A172 (cell line): ENCODE measurements at regions not wholly inside any gene's neighbourhood (a gene's known extent, or its start where the extent isn't known, plus 50 kb on each side); places are given as distances from the start of the nearest gene placed in this dataset.

Experiments used
- DNase-seq: peaks from one replicate; pipeline ENCODE4 v3.0.0-alpha.2; 2015; ENCODE audit warnings: low spot score

DNA sequence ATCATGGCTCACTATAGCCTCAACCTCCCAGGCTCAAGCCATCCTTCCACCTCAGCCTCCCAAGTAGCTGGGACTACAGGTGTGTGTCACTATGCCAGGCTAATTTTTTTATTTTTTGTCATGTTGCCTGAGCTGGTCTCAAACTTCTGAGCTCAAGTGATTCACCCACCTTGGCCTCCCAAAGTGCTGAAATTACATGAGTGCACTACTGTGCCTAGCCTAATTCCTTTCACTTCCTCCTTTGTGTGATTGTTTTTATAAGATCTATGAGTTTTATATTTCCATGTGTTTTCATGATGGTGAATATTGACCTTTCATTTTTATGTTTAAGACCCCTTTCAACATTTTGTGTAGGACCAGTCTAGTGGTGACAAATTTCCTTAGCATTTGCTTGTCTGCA lies 55.2 kb upstream of the IL12B start:
- no peak for DNase-seq

- no peak for DNase-seq
Measured at GRCh38 chr5:159386028-159386711, 55.9 kb upstream of the IL12B start.

DNA sequence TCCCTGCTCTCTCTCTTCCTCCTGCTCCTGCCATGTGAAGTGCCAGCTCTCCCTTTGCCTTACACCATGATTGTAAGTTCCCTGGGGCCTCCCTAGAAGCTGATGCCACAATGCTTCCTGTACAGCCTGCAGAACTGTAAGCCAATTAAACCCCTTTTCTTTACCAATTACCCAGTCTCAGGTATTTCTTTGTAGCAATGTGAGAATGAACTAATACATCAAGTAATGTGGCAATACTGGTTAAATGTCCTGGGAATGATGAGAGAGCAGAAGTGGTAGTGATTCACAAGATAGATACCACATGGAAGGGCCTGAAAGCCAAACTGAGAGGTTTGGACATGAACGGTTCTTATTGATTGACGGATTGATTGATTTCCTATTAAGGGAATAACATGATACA lies 62.6 kb upstream of the IL12B start:
- no peak for DNase-seq

- no peak for DNase-seq
Measured at GRCh38 chr5:159393854-159394274, 63.6 kb upstream of the IL12B start.

- DNase-seq, result no peak
Measured at GRCh38 chr5:159395202-159395601, 64.9 kb upstream of the IL12B start.

GRCh38 chr5:159398936-159399335 lies 68.6 kb upstream of the IL12B start:
- DNase-seq, result no peak

GRCh38 chr5:159400476-159400875 lies 70.2 kb upstream of the IL12B start:
- no peak for DNase-seq

DNA sequence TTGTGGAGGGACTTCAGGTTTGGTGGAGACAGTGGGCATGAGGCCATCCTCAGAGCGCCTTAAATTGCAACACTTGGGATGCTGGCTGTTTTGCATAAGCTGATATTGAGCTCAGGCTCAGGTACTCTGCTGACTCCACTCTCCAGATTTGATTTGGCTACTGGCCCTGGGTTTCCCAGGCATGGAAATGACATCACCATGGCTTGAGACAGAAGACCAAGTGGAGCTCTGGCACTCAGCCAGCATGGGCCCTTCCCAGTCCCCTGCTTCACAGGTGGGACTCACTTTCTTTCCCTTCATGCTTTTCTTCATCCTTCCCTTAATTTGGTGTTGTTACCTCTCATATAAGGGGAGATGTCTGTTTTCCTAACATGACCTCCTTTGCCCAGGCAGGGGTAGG lies 72.0 kb upstream of the IL12B start:
- DNase-seq, result no peak

DNA sequence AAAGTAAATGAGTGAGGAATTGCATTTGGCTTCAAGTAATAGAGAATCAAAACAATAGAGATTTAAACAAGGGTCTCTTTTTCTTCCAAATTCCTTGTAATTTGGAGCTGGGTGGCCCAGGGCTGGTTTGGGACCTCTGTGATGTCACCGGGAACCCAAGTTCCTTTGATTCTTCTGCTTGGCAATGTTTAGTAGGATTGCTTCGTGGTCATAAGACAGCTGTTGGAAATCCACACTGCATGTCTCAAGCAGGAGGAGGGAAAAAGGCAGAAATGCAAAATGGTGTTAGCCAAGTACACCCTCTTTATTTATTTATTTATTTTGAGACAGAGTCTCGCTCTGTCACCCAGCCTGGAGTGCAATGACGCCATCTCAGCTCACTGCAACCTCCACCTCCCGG lies 72.6 kb upstream of the IL12B start:
- DNase-seq, result no peak

- DNase-seq, result peak; percentile 78
Measured at GRCh38 chr5:159403906-159404681, 73.8 kb upstream of the IL12B start.

DNA sequence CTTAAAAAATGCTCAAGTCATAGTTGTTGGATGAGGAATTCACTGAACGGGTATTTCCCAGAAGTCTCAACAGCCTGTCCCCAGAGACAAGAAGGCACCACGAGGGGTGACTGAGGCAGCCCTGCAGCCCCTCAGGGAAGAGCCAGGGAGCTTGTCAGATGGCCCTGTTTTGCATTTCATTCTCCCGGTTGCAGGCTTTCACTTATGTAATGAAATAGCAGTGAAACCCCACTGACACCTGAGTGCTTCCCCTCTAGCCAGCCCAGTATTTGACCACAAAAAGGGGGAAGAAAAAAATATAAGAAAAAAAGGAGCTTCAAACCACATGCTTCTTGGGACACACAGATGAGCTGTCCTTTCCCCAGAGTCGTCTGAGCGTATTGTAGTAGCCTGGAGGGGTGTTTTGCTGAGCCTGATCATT lies 75.3 kb upstream of the IL12B start:
- no peak for DNase-seq

- DNase-seq, result no peak
Measured at GRCh38 chr5:159406571-159406970, 76.3 kb upstream of the IL12B start.

- no peak for DNase-seq
Measured at GRCh38 chr5:159409801-159410200, 79.5 kb upstream of the IL12B start.

GRCh38 chr5:159410480-159410879 lies 80.2 kb upstream of the IL12B start:
- DNase-seq, result no peak

DNA sequence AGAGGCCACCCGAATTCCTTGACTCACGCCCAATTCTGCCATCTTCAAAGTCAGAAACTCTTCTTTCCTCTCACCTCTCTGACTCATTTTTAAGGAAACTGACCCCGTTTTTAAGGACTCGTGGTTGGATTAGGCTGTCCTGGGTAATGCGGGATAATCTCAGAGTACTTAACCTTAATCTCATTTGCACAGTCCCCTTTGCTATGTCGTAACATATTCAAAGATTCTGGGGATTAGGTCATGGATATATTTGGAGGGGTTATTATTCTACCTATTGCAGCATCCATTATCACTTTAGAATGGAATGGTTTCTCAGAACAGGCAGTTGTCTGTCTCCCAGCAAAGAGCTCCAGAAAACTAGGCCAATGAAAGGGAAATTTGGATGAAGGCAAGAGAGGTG lies 80.8 kb upstream of the IL12B start:
- no peak for DNase-seq

DNA sequence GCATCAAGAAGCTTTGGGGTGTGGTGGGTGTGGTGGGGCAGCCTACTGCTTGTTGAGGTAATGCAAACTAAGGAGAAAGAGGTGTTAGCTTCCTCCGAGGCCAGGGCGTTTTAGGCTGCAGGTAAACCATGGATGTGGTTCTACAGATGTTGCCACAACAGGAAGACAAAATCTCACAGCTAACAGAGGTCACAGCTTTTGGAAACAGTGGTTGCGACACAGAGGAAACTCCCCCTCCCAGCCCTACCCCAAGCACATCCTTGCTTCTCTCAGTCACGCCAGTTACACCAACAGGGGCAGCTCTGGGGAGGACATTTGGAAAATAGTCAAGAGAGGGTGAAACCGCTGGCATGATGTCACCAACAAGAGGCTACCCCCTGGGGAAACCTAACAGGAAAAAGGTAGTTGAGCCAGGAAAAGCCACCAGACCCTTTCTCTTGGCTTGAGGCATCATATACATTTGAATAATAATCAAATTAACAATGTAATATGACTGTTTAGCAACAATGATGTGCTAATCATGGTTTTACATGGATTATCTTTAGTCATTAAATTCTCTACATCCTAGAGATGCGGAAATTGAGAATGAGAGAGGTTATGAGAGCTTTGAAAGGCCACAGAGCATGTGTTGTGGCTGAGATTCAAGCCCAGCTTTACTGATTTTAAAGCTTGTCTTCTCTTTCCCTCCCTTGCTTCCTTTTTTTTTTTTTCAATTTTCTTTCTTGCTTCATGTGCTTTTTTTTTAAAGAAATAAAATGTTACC lies 82.2 kb upstream of the IL12B start:
- no peak for DNase-seq

GRCh38 chr5:159414021-159414420 lies 83.7 kb upstream of the IL12B start:
- no peak for DNase-seq

GRCh38 chr5:159415301-159415937 lies 85.1 kb upstream of the IL12B start:
- no peak for DNase-seq

DNA sequence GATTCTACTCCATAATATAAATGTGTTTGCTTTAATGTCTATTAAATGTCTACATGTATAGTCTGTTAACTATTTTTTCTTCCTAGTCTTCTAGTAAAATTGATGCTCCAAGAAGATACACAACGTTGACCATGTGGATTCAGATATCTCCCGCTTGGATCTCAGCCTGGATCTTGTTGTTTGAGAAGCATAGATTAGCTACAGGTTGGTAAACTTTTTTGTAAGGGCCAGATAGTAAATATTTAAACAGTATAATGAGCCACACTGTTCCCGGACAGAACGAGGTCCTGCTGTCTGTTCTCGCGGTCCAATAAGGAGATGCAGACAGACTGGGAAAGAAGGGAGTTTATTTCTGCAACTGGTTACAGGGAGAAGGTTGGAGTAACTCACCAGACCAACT lies 86.2 kb upstream of the IL12B start:
- no peak for DNase-seq

DNA sequence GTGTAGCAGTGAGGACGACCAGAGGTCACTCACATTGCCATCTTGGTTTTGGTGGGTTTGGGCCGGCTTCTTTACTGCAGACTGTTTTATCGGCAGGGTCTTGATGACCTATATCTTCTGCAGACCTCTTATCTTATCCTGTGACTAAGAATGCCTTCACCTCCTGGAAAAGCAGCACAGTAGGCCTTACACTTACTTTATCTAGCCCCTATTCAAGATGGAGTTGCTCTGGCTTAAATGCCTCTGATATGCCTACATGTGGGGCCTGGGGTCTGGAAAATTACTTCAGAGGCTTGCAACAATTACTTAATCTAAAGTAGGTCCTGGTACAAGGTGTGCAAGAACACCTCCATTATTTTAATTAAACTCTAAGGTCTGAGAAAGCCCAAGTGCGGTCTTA lies 86.9 kb upstream of the IL12B start:
- no peak for DNase-seq

- DNase-seq, result no peak
Measured at GRCh38 chr5:159419576-159419975, 89.3 kb upstream of the IL12B start.

GRCh38 chr5:159420940-159421339 lies 90.7 kb upstream of the IL12B start:
- no peak for DNase-seq
